PC-9 (cell line): ENCODE measurements at regions not wholly inside any gene's neighbourhood (a gene's known extent, or its start where the extent isn't known, plus 50 kb on each side); places are given as distances from the start of the nearest gene placed in this dataset.

Source experiments
- EZH2 ChIP-seq: fragments of 200-600 bp; sonication (generic); IDR thresholded peaks from 2 replicates; pipeline ENCODE4 v1.8.0; 2017; ENCODE audit warnings: antibody characterized with exemption, low read depth
- TF ChIP-seq, protein P1 (sequence below): fragments of 200-600 bp; sonication (generic); conservative IDR thresholded peaks from 2 replicates; pipeline ENCODE4 v1.6.1; 2017; ENCODE audit warnings: mixed run types, antibody characterized with exemption, mild to moderate bottlenecking, moderate library complexity

DNA sequence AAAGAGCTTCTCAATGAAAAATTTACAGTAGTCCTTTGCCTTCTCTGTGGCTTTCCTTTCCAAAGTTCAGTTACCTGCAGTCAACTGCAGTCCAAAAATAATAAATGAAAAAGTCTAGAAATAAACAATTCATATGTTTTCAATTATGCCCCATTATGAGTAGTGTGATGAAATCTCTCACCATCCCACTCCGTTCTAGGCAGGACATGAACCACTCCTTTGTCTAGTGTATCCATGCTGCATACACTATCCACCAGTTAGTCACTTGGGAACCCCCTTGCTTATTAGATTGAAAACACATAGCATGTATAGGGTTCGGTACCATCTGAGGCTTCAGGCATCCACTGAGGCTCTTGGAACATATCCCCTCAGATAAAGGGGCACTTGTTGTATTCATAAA is 80.6 kb upstream of the EYA4 start:
- TF ChIP-seq, protein P1, sequence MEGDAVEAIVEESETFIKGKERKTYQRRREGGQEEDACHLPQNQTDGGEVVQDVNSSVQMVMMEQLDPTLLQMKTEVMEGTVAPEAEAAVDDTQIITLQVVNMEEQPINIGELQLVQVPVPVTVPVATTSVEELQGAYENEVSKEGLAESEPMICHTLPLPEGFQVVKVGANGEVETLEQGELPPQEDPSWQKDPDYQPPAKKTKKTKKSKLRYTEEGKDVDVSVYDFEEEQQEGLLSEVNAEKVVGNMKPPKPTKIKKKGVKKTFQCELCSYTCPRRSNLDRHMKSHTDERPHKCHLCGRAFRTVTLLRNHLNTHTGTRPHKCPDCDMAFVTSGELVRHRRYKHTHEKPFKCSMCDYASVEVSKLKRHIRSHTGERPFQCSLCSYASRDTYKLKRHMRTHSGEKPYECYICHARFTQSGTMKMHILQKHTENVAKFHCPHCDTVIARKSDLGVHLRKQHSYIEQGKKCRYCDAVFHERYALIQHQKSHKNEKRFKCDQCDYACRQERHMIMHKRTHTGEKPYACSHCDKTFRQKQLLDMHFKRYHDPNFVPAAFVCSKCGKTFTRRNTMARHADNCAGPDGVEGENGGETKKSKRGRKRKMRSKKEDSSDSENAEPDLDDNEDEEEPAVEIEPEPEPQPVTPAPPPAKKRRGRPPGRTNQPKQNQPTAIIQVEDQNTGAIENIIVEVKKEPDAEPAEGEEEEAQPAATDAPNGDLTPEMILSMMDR, result no peak
- no peak for TF ChIP-seq EZH2
